Stimulated activated CD4-positive, alpha-beta T cell treated with anti-CD3 and anti-CD28 coated beads, Interleukin-4, amount 100 ng/mL, for 48 hours (primary cell): ENCODE measurements at regions not wholly inside any gene's neighbourhood (a gene's known extent, or its start where the extent isn't known, plus 50 kb on each side); places are given as distances from the start of the nearest gene placed in this dataset.

Source experiments
- DNase-seq, 2 donors: peaks; one replicate each; pipeline ENCODE4 v3.0.0-alpha.2; 2020; ENCODE audit warnings: low read depth in 2 of 2

DNA sequence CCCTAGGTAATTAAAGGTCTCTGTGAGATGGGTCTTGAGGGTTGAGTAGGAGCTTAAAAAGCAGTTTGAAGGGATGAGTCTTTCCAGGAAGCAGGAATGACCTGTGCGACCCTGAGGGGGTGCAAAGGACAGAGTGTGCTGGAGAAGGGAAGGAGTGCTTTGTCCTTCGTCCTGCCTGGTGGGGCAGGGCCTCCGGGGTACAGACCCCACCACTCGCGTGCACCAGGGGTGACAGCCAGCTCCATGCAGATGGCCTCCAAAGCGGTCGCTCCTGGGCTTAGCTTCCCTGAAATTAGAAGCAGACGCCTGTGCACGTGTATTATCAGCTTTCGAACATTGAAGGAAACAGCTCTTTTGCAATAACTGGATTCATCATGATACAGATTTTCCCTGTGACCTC is 959.8 kb downstream of the BRD1 start:
- no peak for DNase-seq

- no peak for DNase-seq
Measured at GRCh38 chr22:48866906-48867681, 960.6 kb downstream of the BRD1 start.

DNA sequence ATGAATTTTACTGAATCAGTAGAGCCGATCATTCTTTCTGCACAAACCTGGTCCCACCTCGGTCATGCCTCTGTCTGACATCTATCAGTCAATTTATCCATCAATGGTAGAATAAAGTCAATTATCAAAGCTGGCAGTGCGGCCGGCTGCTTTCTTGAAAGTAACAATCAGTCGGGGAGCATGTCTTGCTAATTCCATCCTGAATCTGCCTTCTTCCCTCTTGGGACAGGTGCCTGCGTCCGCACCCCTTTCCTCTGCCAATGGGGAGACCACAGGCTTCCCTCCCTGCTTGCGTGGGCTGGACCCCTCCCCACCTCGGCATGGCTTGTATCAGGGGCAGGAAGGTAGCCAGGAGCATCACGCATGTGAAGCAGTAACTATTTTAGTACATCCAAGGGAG is 962.9 kb downstream of the BRD1 start:
- DNase-seq, result no peak

GRCh38 chr22:48863965-48864528 is 963.6 kb downstream of the BRD1 start:
- no peak for DNase-seq

- no peak for DNase-seq
Measured at GRCh38 chr22:48860557-48860956, 967.1 kb downstream of the BRD1 start.

- no peak for DNase-seq
Measured at GRCh38 chr22:48858856-48859255, 968.8 kb downstream of the BRD1 start.

DNA sequence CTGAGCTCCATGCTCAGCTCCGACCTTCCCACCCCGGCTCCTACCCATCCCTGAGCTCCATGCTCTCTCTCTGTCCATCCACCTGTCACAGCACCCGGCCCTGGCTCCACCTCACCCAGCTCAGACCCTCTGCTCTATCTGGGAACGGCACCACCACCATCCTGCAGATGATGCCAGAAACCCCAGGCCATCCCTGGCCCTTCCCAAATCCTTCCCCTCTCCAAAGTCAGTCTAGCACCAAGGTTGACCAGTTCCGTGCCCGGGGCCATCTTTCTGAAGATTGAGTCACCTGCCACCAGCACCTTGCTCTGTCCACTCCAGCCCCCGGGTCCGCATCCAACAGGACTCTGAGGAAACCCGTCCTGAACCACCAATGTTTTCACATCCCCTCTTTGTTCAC is 969.6 kb downstream of the BRD1 start:
- no peak for DNase-seq

- no peak for DNase-seq
Measured at GRCh38 chr22:48857202-48857805, 970.4 kb downstream of the BRD1 start.

GRCh38 chr22:48856308-48856615 is 971.4 kb downstream of the BRD1 start:
- no peak for DNase-seq

- no peak for DNase-seq
Measured at GRCh38 chr22:48855593-48856307, 971.9 kb downstream of the BRD1 start.

DNA sequence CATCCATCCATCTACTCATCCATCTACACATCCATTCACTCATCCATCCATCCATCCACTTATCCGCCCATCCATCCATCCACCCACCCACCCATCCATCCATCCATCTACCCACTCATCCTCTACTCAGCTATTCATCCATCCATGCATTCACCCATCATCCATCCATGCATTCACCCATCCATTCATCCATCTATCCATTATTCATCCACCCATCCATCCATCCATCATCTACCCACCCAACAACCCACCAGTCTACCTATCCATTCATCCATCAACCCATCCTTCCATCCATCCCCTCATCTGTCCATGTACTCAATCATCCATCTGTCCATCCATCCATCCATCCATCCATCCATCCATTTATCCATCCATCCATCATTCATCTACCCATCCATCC is 972.7 kb downstream of the BRD1 start:
- no peak for DNase-seq

- DNase-seq, result no peak
Measured at GRCh38 chr22:48853627-48854240, 973.9 kb downstream of the BRD1 start.

DNA sequence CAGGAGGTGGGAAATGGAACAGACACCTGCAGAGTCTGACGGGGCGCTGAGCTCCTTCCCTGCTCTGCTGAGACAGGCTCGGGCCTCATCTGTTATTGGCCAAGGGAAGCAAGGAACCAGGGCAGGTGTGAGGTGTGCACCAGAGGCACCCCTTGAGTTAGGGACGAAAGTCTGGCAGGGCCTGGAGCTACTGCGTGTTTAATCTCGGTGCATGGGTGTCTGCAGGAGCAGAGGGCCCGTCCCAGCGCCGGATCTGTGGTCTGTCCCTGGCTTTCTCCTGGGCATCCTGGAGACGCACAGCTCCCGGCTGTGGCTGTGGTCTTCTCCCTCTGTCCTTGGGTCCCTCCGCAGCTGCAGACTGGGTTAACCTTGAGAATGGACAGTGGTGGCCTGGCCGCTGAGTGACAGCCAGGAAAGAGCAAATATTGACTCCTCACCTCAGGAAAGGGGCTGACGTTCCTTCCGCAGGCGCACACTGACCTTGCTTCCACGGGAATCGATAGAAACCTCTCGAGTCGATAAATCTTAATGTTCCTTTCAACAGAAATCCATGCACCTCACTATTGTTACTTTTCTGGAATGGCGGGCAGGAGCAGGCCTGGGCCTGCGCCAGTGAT is 975.6 kb downstream of the BRD1 start:
- DNase-seq, result no peak

GRCh38 chr22:48850658-48851287 is 976.9 kb downstream of the BRD1 start:
- DNase-seq, result no peak

GRCh38 chr22:48849963-48850657 is 977.6 kb downstream of the BRD1 start:
- no peak for DNase-seq

GRCh38 chr22:48849219-48849912 is 978.3 kb downstream of the BRD1 start:
- no peak for DNase-seq

GRCh38 chr22:48846200-48846599 is 981.5 kb downstream of the BRD1 start:
- no peak for DNase-seq

DNA sequence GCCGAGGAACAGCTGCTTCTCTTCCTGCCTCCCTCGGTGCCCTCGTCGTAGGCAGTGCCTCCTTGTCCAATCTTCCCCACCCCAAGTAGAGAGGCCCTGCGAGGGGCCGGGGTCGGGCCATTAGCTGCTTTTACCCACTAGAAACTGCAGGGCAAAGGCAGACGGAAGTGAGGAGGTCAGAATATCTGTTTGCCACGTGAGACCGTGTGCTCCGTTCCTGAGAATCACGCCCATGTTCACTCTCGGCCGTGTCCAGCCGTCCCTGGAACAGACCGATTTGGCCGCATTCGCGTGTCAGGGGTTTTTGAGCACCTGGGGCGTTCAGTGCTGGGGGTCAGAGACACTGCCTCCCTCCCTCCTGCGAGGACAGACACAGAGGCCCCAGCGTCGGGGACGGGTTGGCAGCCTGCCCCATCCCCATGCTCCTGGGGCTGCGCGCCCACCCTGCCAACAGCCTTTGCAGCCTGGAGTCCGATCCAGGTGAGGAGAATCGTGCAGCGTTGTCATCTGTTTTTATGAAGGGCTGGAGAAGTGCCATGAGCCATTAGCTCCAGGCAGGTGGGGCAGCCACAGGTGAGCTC is 982.2 kb downstream of the BRD1 start:
- no peak for DNase-seq

- no peak for DNase-seq
Measured at GRCh38 chr22:48844056-48844675, 983.5 kb downstream of the BRD1 start.
